RWPE1 (cell line): ENCODE measurements at regions not wholly inside any gene's neighbourhood (a gene's known extent, or its start where the extent isn't known, plus 50 kb on each side); places are given as distances from the start of the nearest gene placed in this dataset.

Source experiments
- CTCF ChIA-PET: fragments of 350-600 bp; sonication (Branson Sonifier 250); formaldehyde crosslinking; extraction: SDS; loops from one replicate; lab custom pipeline; 2021; lab: Yijun Ruan, JAX
- POLR2A ChIA-PET: fragments of 400-600 bp; formaldehyde crosslinking; extraction: SDS; loops from one replicate; lab custom pipeline; 2020; ENCODE audit warnings: antibody characterized with exemption; ENCODE audit not compliant: low non-redundant PET; lab: Yijun Ruan, JAX
- DNase-seq: peaks from one replicate; pipeline ENCODE4 v3.0.0; 2012; ENCODE audit warnings: low spot score
- H3K27ac ChIP-seq: fragments of 450-650 bp; 2 replicates; pipeline ENCODE4 v1.5.1; 2017
- TF ChIP-seq, protein P1 (sequence below): fragments of 450-650 bp; conservative IDR thresholded peaks from 2 replicates; pipeline ENCODE4 v1.5.1; 2017; ENCODE audit warnings: low read depth, mild to moderate bottlenecking

DNA sequence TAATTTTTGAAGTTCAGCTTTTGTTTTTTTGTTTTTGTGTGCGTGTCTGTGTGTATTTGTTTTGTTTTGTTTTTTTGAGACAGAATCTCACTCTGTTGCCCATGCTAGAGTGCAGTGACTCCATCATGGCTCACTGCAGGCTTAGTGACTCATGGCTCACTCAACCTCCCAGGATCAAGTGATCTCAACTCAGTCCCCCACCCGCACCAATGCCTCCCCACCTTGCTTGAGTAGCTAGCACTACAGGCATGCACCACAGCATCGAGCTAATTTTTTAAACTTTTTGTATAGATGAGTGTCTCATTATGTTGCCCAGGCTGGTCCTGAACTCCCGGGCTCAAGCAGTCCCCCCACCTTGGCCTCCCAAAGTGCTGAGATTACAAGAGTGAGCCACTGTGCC lies 981.4 kb downstream of the BCL11B start:
- TF ChIP-seq, protein P1, sequence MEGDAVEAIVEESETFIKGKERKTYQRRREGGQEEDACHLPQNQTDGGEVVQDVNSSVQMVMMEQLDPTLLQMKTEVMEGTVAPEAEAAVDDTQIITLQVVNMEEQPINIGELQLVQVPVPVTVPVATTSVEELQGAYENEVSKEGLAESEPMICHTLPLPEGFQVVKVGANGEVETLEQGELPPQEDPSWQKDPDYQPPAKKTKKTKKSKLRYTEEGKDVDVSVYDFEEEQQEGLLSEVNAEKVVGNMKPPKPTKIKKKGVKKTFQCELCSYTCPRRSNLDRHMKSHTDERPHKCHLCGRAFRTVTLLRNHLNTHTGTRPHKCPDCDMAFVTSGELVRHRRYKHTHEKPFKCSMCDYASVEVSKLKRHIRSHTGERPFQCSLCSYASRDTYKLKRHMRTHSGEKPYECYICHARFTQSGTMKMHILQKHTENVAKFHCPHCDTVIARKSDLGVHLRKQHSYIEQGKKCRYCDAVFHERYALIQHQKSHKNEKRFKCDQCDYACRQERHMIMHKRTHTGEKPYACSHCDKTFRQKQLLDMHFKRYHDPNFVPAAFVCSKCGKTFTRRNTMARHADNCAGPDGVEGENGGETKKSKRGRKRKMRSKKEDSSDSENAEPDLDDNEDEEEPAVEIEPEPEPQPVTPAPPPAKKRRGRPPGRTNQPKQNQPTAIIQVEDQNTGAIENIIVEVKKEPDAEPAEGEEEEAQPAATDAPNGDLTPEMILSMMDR = no peak
- ChIA-PET CTCF (interaction anchor here (0.6 kb wide), 2 partner anchors 313 to 1698 kb away, joined by 3 read pairs; no protein-coding TSS in a partner anchor), POLR2A (no interaction called here)
- DNase-seq = peak; percentile 48
- H3K27ac ChIP-seq = peak overlapping the region; percentile 12; the same call in 1 of the 2 replicates

DNA sequence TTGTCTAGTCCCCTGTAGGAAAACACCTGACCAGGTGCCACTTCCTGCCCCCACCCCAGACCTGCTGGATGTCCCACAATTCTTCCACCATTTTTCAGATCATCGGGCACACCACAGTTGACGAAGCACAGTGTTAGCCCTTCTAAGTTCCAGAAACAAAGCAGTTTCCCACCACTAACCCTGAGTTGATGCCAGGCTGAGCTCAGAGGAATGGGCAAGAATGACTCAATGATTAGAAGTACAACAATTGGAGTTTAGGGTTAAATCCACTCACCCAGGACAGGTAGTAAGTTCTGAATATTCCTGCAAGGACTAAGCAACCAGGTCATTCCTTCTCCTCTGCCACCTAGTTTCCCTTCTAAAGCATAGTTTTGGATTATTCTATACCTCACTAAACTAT lies 979.8 kb downstream of the BCL11B start:
- no peak for DNase-seq
- ChIA-PET CTCF (no interaction called here), POLR2A (no interaction called here)
- H3K27ac ChIP-seq = no peak overlapping the region
- TF ChIP-seq, protein P1 = no peak

DNA sequence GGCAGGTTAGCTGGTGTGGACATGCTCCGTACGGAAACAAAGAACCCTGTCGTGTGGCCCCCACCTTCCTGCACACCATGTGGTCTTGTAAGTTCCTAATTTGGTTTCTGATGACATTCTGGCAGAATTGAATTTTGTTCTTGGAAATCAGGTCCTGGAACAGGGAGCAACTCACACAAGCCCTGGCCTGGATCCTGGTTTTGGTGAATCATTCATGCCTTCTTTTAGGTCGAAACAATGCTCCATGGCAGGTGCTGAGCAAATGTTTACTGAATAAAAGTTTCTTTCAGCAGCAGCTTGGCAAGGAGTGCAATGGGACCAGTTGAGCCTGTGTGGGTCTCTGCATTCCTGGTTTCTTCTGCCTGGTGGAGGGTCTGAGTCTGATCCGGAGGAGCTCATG lies 978.4 kb downstream of the BCL11B start:
- ChIA-PET CTCF (interaction anchor here (0.7 kb wide), 1 partner anchor 42 kb away, joined by 4 read pairs; no protein-coding TSS in a partner anchor), POLR2A (no interaction called here)
- TF ChIP-seq, protein P1 = no peak
- peak overlapping the region; percentile 64 for H3K27ac ChIP-seq
- no peak for DNase-seq

DNA sequence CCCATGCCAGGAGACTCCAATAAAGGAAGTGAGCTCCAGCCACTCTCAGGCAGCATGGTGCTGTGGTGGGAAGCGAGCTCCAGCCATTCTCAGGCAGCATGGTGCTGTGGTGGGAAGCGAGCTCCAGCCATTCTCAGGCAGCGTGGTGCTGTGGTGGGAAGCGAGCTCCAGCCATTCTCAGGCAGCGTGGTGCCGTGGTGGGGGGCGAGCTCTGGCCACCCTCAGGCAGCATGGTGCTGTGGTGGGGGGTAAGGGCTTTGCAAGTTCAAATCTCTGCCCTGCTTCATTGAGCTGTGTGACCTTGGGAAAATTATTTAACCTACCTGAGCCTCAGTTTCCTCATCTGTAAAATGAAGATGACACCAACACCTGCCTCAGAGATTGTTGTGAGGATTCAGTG lies 975.1 kb downstream of the BCL11B start:
- POLR2A ChIA-PET = no interaction called here
- H3K27ac ChIP-seq = no peak overlapping the region
- TF ChIP-seq, protein P1 = no peak
- no peak for DNase-seq
- CTCF ChIA-PET = interaction anchor here (0.6 kb wide), 2 partner anchors 251 to 458 kb away, joined by 3 read pairs; no protein-coding TSS in a partner anchor

DNA sequence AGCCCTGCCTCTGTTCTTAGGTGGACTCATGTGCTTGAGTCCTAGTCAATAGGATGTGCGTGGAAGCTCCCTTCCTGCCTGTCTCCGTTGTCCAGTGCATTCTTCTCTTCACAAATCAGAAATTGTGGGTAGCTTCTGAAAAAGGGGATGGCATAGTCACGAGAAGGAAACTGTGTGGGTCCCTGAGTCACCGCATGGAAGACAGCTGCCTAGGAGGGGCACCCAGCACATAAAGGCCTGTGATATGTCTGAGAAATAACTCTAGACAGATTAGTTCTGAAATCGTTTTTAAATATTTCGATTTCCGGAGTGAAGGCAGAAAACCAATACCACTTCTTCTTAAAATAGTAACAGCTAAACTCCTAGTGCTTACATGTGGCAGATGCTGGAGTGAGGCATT lies 974.4 kb downstream of the BCL11B start:
- TF ChIP-seq, protein P1 = no peak
- no peak overlapping the region for H3K27ac ChIP-seq
- DNase-seq = no peak
- ChIA-PET POLR2A (no interaction called here), CTCF (no interaction called here)

DNA sequence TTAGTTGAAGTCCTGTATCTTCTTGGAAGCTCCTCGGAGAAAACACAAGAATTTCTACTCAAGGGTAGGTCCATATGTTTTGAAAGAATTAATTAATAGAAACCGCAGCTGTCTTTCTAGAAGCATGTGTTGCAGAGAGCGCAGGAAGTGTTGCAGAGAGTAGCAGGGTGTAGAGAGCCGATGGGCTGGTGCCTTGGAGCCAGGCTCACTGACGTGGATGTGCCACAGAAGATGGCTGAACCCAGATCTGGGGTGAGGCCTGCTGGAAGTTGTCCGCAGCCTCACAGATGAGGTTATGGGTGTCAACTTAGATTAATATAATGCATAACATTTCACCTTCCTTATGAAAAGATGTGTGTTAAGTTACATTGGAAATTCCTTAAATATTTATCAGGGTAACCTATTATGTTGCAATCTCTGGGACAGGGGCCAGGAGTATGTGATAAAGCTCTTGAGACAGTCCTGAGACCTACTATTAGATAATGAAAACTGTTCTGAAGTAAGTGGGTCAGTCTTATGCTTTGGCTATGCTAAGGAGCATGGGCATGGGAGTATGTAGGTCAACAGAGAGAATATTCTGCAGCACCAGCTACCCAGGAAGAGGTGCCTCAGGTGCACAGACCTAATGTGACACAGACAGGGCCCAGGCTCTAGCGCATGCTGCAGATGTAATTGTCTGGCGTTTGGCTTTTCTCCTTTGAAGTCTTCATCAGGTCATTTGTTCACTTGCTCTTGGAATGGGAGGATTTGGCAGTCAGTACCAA lies 973.3 kb downstream of the BCL11B start:
- DNase-seq = no peak
- POLR2A ChIA-PET = no interaction called here
- TF ChIP-seq, protein P1 = no peak
- H3K27ac ChIP-seq = no peak overlapping the region
- CTCF ChIA-PET = interaction anchor here (0.6 kb wide), 1 partner anchor 131 kb away, joined by 5 read pairs; no protein-coding TSS in a partner anchor
